GM18519 (cell line): ENCODE measurements at regions not wholly inside any gene's neighbourhood (a gene's known extent, or its start where the extent isn't known, plus 50 kb on each side); places are given as distances from the start of the nearest gene placed in this dataset.

Experiments used
- ATAC-seq: cut with Tn5 transposase; IDR thresholded peaks from one replicate; pipeline ENCODE4 v1.9.1; 2021; ENCODE audit warnings: mild to moderate bottlenecking, moderate library complexity; ENCODE audit not compliant: unreplicated experiment, low FRiP score

GRCh38 chr7:47149208-47149839, 432.6 kb downstream of the TNS3 start:
- no peak for ATAC-seq

DNA sequence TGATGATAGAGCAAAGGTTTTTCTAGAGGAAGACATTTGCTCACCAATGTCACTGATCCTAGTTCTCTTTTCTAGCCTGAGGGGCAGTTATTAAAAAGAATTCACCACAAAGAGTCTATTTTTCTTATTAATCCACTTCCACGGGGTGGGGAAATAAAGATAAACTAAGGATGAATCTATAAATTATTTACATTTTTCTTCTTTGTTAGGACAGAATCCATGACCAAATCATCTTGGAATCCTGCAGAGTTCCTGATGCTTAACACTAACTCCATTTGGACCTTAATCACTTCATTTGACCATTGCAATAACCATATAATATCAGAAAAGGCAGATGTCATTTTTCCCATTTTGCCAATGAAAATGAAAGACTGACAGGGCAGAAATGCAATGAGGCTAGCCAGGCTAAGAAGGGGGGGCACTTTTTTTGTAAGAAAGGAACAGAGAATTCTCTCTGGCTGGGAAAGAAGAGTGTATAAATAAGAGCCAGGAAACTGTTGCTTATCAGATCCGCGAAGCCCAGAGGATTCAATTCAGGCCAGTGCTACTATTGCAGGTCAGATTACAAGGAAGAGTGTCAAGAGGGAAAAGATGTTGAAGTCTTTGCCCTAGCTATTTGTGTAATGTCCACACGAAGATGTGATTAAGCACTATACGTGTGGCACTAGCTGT, 433.2 kb downstream of the TNS3 start:
- no peak for ATAC-seq

GRCh38 chr7:47147213-47147631, 434.7 kb downstream of the TNS3 start:
- ATAC-seq = no peak

DNA sequence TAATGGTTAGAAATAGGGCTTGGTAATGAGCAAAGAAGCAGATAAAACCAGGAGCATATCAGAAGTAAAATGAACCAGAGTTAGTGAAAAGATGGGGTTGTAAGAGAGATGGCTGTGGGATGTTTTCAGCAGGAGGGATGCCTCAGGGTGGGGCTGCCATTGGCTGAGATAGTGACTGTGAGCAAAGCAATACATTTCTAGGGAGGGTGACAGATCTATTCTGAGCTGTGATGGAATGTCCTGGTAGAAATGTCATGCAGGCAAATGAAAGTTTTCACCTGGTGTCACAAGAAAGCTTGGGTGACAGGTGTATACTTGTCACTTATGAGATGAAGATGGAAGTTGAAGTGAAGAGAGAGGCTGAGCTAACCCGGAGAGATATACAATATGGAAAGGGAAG, 435.9 kb downstream of the TNS3 start:
- no peak for ATAC-seq

DNA sequence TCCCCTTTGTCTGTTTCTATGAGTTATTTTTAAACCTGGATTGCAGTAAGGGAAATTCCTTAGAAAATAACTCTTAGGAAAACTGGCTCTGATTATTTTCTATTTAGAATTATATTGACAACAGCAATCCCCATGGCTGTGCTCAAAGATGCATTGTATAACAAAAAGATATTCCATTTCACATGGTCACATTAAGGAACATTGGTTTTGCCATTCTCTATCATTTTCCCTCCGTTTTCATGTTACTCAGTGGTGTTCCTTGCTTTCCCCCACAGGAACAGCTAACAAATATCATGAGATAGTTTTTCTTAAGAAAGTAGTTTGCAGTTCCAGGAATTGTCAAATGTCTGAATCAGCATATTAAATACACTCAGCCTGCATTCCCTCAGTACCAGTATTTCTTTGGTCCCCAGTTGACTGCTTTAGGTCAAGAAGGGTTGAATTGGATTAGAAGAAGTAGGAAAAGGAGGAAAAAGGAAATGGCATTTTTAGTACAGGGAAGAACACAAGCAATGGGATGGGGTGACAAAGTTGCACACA, 436.7 kb downstream of the TNS3 start:
- no peak for ATAC-seq

DNA sequence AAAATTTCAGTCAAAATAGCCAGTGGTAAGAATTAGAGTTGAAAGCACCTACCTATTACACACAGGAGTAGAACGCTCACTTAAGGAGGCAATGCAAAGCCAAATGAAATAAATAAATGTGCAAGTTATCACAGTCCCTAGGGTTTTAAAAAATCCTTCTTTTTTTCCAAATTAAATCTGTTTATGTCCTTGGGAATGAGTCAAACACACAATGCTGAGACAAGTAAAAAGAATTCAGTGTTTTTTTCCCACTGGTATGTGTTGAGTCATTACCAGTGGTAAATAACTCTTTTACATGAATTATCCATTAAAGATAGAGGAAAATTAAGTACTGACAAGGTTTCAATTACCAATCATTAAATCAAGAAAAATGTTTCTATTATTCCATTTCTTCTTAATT, 438.6 kb downstream of the TNS3 start:
- ATAC-seq = no peak

DNA sequence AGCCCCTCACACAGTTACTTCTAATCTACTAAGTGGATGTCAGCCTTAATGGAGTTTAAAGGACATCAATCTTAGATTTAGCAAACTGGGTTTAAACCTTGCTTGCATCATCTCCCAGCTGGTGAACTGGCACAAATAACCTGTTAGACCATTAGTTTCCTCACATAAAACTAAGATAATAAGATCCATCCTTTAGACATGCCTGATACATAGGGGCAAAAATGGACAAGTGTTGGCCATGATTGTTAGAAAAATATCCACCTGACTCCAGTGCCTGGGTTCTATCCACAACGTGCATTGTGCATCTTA, 439.1 kb downstream of the TNS3 start:
- ATAC-seq = no peak

DNA sequence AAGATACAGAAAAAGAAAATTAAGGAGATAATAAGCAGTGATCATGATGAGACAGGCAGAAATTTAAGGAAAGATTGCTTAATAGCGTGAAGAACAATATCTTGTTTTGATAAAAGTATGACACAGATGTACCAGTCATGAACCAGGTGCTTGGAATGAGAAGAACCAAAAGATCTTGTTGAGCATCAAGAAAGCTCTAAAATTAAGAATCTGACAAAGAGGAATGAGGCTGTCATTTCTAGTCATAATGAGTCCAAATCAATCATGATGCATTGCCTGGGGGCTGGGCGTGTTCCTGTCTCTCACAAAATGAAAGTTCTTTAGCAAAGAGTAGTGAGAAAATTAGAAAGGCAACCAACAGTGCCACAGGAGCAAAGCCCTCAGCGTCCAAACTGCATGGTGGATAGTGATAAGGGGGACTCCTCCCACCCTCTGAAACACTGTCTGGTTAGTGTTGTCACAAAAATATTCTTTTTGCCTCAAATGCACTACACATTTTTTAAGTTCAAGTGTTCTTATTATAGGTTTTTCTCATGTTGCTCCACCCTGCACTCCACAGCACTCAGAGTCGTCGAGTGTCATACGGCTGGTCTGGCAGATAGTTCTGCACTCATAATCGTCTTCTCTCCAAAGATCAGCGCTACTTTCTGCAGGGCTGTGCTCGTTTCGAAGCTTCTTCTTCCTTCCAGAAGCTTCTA, 439.6 kb downstream of the TNS3 start:
- no peak for ATAC-seq

DNA sequence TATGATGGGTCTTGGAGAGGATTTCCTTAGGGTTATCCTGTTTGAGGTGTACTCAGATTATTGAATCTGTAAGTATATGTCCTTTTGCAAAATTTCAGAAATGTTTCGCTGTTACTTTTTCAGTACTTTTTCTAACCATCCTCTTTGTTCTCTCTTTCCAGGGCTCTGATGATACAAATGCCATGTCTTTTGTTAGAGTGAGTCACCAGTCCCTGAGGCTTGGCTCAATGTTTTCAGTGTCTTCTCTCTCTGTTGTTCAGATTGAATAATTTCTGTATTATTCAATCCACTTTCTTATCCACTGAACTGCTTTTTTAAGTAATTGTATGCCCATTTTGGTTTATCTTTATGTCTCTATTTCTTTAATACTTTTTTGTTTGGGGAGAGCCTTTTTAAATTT, 449.4 kb downstream of the TNS3 start:
- no peak for ATAC-seq

DNA sequence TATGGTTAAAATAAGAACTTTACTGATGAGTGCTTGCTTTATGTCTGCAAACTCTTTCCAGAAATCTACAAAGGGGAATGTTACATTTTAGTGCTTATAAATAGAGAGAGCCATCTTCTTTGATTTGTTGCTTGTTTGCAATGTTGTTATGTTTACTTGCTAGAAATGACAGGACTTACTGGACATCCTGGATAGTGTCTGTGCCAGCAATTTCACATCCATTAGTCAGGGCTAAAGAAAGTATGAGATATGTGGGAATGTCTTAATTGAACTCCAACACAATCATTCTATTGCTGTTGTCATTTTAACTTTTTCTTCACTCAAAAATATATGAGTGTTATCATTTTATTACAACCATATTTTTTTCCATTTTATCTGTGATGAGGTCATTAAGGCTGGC, 453.2 kb downstream of the TNS3 start:
- no peak for ATAC-seq

GRCh38 chr7:47125529-47125928, 456.4 kb downstream of the TNS3 start:
- ATAC-seq = no peak

DNA sequence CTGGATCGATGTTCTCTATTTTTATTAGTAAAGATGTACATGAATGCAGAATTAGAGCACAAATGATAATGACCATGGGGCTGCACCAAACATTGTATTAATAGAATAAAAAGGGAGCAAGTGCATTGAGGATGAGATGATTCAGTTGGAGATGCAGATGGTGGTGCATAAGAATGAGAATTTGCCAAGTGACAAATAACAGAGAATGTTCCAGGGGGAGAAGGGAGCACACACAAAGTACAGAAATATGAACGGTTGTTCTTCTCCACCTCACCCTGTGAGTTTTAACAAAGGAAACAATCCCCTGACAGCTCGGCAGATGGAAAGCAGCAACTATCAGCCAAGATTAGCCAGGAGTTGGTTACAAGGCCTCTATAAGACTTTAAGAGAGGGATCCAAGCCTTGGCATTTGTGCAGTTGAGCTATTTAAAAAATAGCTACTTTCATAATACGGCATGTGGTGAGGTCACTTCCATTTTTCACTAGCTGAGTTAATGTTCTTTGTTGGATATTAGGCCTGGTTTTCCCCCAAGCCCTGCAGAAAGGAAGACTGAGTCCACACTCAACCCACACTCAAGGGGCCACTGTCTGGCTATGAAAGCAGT, 462.5 kb downstream of the TNS3 start:
- no peak for ATAC-seq

DNA sequence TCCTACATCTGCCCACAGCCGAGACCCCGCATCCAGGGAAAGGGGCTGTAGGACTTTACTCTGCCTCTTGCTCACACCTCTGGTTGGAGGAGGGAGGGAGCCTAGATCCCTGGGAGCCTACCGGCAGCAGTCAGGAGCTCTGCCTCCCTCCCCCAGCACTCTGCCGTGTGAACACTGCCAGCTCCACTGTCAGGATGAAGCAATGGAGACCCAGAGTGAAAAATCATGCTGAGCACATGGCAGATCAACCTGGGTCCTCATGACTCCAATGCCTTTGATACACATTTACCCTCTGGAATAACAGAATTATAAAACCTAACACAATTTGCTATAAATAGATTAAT, 477.7 kb downstream of the TNS3 start:
- ATAC-seq = no peak

GRCh38 chr7:47103498-47104205, 478.3 kb downstream of the TNS3 start:
- no peak for ATAC-seq

DNA sequence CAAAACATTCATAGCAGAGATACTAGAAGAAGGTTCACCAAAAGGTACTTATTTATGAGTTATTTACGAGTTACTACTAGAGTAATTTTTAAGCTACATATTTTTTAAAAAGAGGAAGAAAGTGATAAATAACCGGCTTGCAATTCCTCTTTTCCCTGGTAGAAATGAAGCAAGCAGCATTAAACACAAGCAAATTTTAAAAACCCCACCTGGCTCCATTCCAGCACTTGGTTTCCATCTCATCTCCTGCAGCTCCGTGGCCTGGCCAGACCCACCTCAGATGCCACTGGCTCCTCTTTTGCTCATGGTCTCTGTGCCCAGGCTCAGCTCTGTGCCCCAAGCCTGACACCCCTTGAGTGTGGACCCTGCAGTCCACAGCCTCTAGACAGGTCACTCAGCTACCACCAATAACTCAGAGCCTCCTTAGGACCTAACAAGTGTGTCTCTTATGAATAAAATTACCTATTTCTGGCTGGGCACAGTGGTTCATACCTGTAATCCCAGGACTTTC, 479.5 kb downstream of the TNS3 start:
- ATAC-seq = no peak

DNA sequence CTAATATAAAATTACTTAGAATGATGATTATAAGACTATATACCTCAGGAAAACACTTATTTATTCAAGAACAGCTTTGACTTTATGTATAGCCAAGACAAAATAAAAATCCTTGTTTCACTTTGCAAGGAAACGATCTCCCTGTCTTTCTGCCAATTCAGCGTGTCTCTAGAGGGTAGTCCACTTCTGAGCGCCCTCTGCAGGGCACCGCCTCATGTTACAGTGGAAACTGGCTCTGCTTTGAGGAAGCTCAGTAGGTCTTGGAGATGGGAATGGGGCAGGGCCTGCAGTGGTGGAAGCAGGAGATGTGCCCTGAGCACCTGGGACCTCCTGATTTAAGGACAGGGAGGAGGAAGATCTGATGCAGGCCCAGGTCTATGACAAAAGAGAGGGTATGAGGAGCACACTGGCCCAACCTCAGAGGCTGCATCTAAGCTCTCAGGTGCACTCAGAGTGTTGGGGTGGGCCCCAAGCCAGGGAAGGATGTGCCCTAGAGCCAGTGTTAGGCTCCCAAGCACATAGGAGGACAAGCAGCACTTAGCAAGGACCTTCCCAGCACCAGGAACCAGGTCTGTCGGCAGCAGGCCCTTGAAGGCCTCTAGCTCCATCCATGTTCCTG, 481.0 kb downstream of the TNS3 start:
- no peak for ATAC-seq

GRCh38 chr7:47100148-47100816, 481.6 kb downstream of the TNS3 start:
- ATAC-seq = no peak

DNA sequence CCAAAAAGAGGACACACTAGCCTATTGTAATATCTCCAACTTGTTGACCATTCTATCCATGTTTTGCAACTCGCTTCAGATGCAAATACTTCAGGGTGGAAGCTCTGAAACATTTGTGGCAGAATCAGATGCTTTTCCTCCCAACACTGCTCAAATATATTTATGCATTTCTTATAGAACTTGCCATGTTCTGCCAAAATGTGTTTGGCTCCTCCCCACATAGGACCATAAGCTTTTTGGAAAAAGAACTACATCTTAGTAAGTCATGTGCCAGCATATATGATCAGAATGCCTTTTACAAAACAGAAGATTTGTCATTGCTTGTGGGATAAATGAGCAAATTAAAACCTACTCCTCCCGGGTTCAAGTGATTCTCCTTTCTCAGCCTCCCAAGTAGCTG, 484.5 kb downstream of the TNS3 start:
- no peak for ATAC-seq

DNA sequence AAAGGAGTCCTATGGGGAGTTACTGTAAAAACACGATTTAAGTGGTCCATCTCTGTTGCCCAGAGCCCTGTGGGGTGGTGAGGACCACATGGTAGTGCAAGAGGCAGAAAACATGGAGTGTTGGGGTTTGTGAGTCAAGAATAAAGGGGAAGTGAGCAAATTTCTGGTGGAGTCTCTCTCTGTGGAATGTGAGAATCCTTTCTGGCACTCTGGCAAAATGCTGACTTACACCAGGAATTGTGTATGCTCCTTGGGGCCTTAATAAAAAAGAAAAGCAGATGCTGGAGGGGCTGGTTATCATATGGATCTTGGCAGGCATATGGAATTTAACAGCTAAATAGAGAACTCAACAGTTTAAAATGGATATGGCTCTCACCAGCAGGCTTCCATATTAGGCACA, 486.0 kb downstream of the TNS3 start:
- no peak for ATAC-seq

- ATAC-seq = no peak
Measured at GRCh38 chr7:47094462-47094861, 487.4 kb downstream of the TNS3 start.
